Upper lobe of right lung (tissue), 1 donor: ENCODE measurements at regions not wholly inside any gene's neighbourhood (a gene's known extent, or its start where the extent isn't known, plus 50 kb on each side); places are given as distances from the start of the nearest gene placed in this dataset.

Experiments
- ATAC-seq: fragments of 200-7000 bp; cut with Tn5 transposase; one replicate; pipeline ENCODE4 v1.9.1; 2020; ENCODE audit warnings: mild to moderate bottlenecking, moderate library complexity
- DNase-seq: peaks from one replicate; pipeline ENCODE4 v3.0.0-alpha.2; 2020
- H3K27ac ChIP-seq: fragments of 200-600 bp; one replicate; pipeline ENCODE4 v1.8.0; 2022
- H3K27me3 ChIP-seq: fragments of 200-600 bp; one replicate; pipeline ENCODE4 v1.8.0; 2022; ENCODE audit warnings: mild to moderate bottlenecking
- H3K36me3 ChIP-seq: fragments of 200-600 bp; one replicate; pipeline ENCODE4 v1.8.0; 2022
- H3K4me1 ChIP-seq: fragments of 200-600 bp; one replicate; pipeline ENCODE4 v1.8.0; 2022
- H3K4me3 ChIP-seq: fragments of 200-600 bp; one replicate; pipeline ENCODE4 v1.8.0; 2022; ENCODE audit warnings: mild to moderate bottlenecking
- H3K9me3 ChIP-seq: fragments of 200-600 bp; one replicate; pipeline ENCODE4 v1.8.0; 2022
- CTCF ChIP-seq: fragments of 200-600 bp; IDR thresholded peaks from one replicate; pipeline ENCODE4 v1.8.0; 2022; ENCODE audit warnings: antibody characterized with exemption
- intact Hi-C: fragments of 100-400 bp; cut with DNase I; formaldehyde crosslinking; loops from one replicate; pipeline ENCODE4 v1.11.0; 2022
- donor health status: DM: no; HTN: yes; CAD: no; lungs with severe emphysema.

DNA sequence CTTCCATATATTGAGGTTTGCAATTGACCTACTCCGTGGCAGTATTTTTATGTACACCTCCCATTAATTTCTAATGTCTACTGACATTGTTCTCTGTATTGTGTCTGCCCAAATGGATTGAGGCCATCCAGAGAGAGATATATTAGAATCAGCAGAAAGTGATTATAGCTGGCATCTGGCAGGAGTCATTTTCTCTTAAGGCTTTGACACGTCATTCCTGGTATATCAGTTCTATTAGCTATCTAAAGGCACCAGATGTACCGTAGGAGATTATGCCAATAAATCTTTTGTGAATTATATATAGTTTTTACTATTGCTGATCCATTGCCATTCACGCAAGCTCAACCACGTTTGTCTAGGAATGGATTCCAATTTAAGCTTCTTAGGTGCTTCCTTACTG is 1026.4 kb upstream of the IGFBP7 start:
- no peak overlapping the region for H3K4me3 ChIP-seq
- ATAC-seq = no peak
- no peak for DNase-seq
- H3K9me3 ChIP-seq = no peaks in the 10 kb centered on the region
- no peaks in the 10 kb centered on the region for H3K36me3 ChIP-seq
- H3K4me1 ChIP-seq = no peaks in the 10 kb centered on the region
- H3K27me3 ChIP-seq = no peaks in the 10 kb centered on the region
- no peak for TF ChIP-seq CTCF
- no peak overlapping the region for H3K27ac ChIP-seq
- intact Hi-C loops = no loop called here

GRCh38 chr4:58127680-58128079 is 1017.5 kb upstream of the IGFBP7 start:
- Histone ChIP-seq H3K9me3 (no peaks in the 10 kb centered on the region), H3K27ac (no peak overlapping the region), H3K36me3 (no peaks in the 10 kb centered on the region), H3K27me3 (no peaks in the 10 kb centered on the region), H3K4me3 (no peak overlapping the region), H3K4me1 (no peaks in the 10 kb centered on the region)
- intact Hi-C loops = no loop called here
- ATAC-seq (no peak), DNase-seq (no peak)
- TF ChIP-seq CTCF = no peak

DNA sequence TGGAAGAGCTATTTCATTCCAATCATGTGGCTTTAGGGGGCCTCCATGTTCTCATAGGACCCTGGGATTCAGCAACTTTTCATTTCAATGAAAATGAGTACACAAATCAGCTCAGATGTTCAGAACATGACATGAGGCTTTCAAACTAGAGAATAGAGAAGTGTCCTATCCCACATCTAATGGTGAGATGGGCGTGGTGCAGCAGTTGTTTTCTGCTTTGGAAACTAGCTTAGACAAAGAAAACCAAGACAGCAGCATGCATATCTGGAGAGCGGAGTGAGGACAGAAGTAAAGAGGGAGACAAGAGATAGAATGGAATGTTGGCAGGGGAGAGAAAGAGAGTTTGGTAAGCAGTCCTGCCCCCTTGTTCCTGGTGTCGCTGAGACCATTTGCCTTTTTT is 1009.1 kb upstream of the IGFBP7 start:
- Histone ChIP-seq H3K27me3 (no peaks in the 10 kb centered on the region), H3K9me3 (no peaks in the 10 kb centered on the region), H3K36me3 (no peaks in the 10 kb centered on the region), H3K4me1 (no peaks in the 10 kb centered on the region), H3K27ac (no peak overlapping the region), H3K4me3 (no peak overlapping the region)
- no peak for DNase-seq
- ATAC-seq = no peak
- TF ChIP-seq CTCF = no peak
- intact Hi-C loops = no loop called here

DNA sequence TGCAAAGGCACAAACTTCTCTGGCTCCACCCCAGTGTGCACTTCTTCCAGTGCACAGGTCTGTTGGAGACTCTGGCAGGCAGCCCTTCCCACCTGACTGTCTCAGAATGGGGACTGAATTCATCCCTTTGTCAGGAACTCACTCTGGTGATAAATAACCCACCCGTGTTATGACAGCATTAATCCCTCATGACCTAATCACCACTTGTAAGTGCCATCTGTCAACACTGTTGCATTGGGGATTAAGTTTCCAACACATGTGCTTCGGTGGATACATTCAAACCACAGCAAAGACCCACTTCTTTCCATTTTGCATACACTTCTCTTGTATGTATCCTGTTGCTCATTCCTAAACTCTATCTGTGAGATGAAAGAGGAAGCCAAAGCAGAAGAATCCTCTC is 1002.9 kb upstream of the IGFBP7 start:
- no peak for ATAC-seq

DNA sequence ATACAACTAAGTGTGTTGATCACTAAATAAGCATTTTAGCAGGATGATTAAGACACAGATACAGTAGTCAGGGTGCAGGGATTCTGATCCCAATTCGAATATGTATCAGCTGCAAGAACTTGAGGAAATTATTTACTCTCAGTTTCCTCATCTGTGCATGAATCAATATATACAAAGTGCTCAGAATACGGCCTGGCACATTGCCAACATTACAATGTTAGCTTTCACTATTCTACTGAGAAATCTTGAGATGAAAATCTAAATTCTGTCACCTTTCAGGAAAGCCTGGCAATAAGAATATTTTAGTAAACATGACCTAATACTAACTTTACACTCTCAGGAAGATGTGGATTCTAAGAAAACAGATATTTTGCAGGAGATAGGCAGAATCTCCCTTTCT is 1001.6 kb upstream of the IGFBP7 start:
- no peak for DNase-seq
- Histone ChIP-seq H3K4me3 (no peak overlapping the region), H3K27ac (no peak overlapping the region), H3K36me3 (no peaks in the 10 kb centered on the region), H3K4me1 (no peaks in the 10 kb centered on the region), H3K9me3 (no peaks in the 10 kb centered on the region), H3K27me3 (no peaks in the 10 kb centered on the region)
- no peak for TF ChIP-seq CTCF
- ATAC-seq = no peak
- intact Hi-C loops = no loop called here

More for the DNA sequence above, 1002.9 kb upstream of the IGFBP7 start:
- Histone ChIP-seq H3K27ac (no peak overlapping the region), H3K27me3 (no peaks in the 10 kb centered on the region), H3K4me3 (no peak overlapping the region), H3K36me3 (no peaks in the 10 kb centered on the region), H3K4me1 (no peaks in the 10 kb centered on the region), H3K9me3 (no peaks in the 10 kb centered on the region)
- intact Hi-C loops = no loop called here
- TF ChIP-seq CTCF = no peak
- no peak for DNase-seq

DNA sequence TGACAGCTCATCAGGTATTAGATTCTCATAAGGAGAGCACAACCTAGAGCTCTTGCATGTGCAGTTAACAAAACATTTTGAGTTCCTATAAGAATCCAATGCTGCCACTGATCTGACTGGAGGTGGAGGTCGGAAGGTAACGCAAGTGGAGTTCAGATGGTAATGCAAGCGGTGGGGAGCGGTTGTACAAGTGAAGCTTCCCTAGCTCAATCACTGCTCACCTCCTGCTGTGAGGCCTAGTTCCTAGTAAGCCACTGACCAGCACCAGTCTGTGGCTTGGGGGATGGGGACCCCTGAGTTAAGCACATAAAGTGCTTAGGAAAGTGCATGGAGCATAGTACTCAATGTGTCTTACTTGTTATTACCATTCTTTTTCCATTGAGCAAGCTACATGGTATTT is 983.2 kb upstream of the IGFBP7 start:
- Histone ChIP-seq H3K9me3 (no peaks in the 10 kb centered on the region), H3K36me3 (no peaks in the 10 kb centered on the region), H3K27ac (no peak overlapping the region), H3K4me1 (no peaks in the 10 kb centered on the region), H3K27me3 (no peaks in the 10 kb centered on the region), H3K4me3 (no peak overlapping the region)
- TF ChIP-seq CTCF = no peak
- no peak for ATAC-seq
- intact Hi-C loops = no loop called here
- DNase-seq = no peak
